Stimulated activated CD4-positive, alpha-beta T cell treated with anti-CD3 and anti-CD28 coated beads, Interleukin-15, amount 100 ng/mL, for 48 hours (primary cell): ENCODE measurements at regions not wholly inside any gene's neighbourhood (a gene's known extent, or its start where the extent isn't known, plus 50 kb on each side); places are given as distances from the start of the nearest gene placed in this dataset.

ENCODE experiments used
- DNase-seq, 2 donors: peaks; one replicate each; pipeline ENCODE4 v3.0.0-alpha.2; 2020; ENCODE audit warnings: low read depth in 2 of 2

GRCh38 chr12:97177481-97177880 lies 270.4 kb downstream of the NEDD1 start:
- no peak for DNase-seq

GRCh38 chr12:97181571-97182265 lies 274.7 kb downstream of the NEDD1 start:
- DNase-seq, result no peak

GRCh38 chr12:97182769-97183168 lies 275.7 kb downstream of the NEDD1 start:
- DNase-seq, result no peak

GRCh38 chr12:97184127-97184773 lies 277.2 kb downstream of the NEDD1 start:
- DNase-seq, result no peak

- no peak for DNase-seq
Observed at GRCh38 chr12:97185567-97185966, 277.0 kb upstream of the RMST start.

- no peak for DNase-seq
Observed at GRCh38 chr12:97194546-97194945, 268.1 kb upstream of the RMST start.

- DNase-seq, result no peak
Observed at GRCh38 chr12:97200181-97200580, 262.4 kb upstream of the RMST start.

- DNase-seq, result no peak
Observed at GRCh38 chr12:97203408-97203807, 259.2 kb upstream of the RMST start.

GRCh38 chr12:97209997-97210396 lies 252.6 kb upstream of the RMST start:
- no peak for DNase-seq

GRCh38 chr12:97211416-97211930 lies 251.1 kb upstream of the RMST start:
- DNase-seq, result no peak

GRCh38 chr12:97216848-97217247 lies 245.8 kb upstream of the RMST start:
- DNase-seq, result no peak

GRCh38 chr12:97222391-97222790 lies 240.2 kb upstream of the RMST start:
- DNase-seq, result no peak

- DNase-seq, result no peak
Observed at GRCh38 chr12:97223419-97223818, 239.2 kb upstream of the RMST start.

GRCh38 chr12:97229004-97229403 lies 233.6 kb upstream of the RMST start:
- no peak for DNase-seq

GRCh38 chr12:97235102-97235501 lies 227.5 kb upstream of the RMST start:
- DNase-seq, result no peak

GRCh38 chr12:97246368-97246767 lies 216.2 kb upstream of the RMST start:
- DNase-seq, result no peak

- DNase-seq, result no peak
Observed at GRCh38 chr12:97250483-97250882, 212.1 kb upstream of the RMST start.

GRCh38 chr12:97257726-97258125 lies 204.9 kb upstream of the RMST start:
- no peak for DNase-seq

GRCh38 chr12:97259098-97259497 lies 203.5 kb upstream of the RMST start:
- no peak for DNase-seq

- DNase-seq, result no peak
Observed at GRCh38 chr12:97260786-97261185, 201.8 kb upstream of the RMST start.

- no peak for DNase-seq
Observed at GRCh38 chr12:97267166-97267565, 195.4 kb upstream of the RMST start.

GRCh38 chr12:97267594-97268202 lies 194.9 kb upstream of the RMST start:
- no peak for DNase-seq

- no peak for DNase-seq
Observed at GRCh38 chr12:97272471-97272870, 190.1 kb upstream of the RMST start.
